ENCODE measurements at regions not wholly inside any gene's neighbourhood (a gene's known extent, or its start where the extent isn't known, plus 50 kb on each side); places are given as distances from the start of the nearest gene placed in this dataset.
A peak's percentile ranks its signal among the peaks of the same experiment; 100 is the strongest.

- TF ChIP-seq CTCF (conservative IDR thresholded peaks at IDR 0.05; ENCODE audit: control insufficient read depth, insufficient read depth, low read depth, low read length) = no peak
- no peak for DNase-seq (ENCODE audit: low read depth)
- no peak overlapping the region for H3K4me3 ChIP-seq (ENCODE audit: control insufficient read depth, low read depth, low read length)
Observed at GRCh38 chr5:63164838-63165535, 586.4 kb downstream of the LRRC70 start.

GRCh38 chr5:63164339-63164738 lies 585.7 kb downstream of the LRRC70 start:
- no peak for TF ChIP-seq CTCF (conservative IDR thresholded peaks at IDR 0.05; ENCODE audit: control insufficient read depth, insufficient read depth, low read depth, low read length)
- no peak overlapping the region for H3K4me3 ChIP-seq (ENCODE audit: control insufficient read depth, low read depth, low read length)
- DNase-seq (ENCODE audit: low read depth) = no peak

GRCh38 chr5:63155310-63155631 lies 576.7 kb downstream of the LRRC70 start:
- DNase-seq (ENCODE audit: low read depth) = no peak
- TF ChIP-seq CTCF (conservative IDR thresholded peaks at IDR 0.05; ENCODE audit: control insufficient read depth, insufficient read depth, low read depth, low read length) = no peak
- H3K4me3 ChIP-seq (ENCODE audit: control insufficient read depth, low read depth, low read length) = no peak overlapping the region

- no peak for DNase-seq (ENCODE audit: low read depth)
- no peak overlapping the region for H3K4me3 ChIP-seq (ENCODE audit: control insufficient read depth, low read depth, low read length)
- no peak for TF ChIP-seq CTCF (conservative IDR thresholded peaks at IDR 0.05; ENCODE audit: control insufficient read depth, insufficient read depth, low read depth, low read length)
Observed at GRCh38 chr5:63154476-63155309, 576.1 kb downstream of the LRRC70 start.

- H3K4me3 ChIP-seq (ENCODE audit: control insufficient read depth, low read depth, low read length) = no peak overlapping the region
- no peak for TF ChIP-seq CTCF (conservative IDR thresholded peaks at IDR 0.05; ENCODE audit: control insufficient read depth, insufficient read depth, low read depth, low read length)
- no peak for DNase-seq (ENCODE audit: low read depth)
Observed at GRCh38 chr5:63152871-63153270, 574.3 kb downstream of the LRRC70 start.

GRCh38 chr5:63145167-63145566 lies 566.5 kb downstream of the LRRC70 start:
- no peak for TF ChIP-seq CTCF (conservative IDR thresholded peaks at IDR 0.05; ENCODE audit: control insufficient read depth, insufficient read depth, low read depth, low read length)
- DNase-seq (ENCODE audit: low read depth) = peak; percentile 63

More at GRCh38 chr5:63145167-63145566, 566.5 kb downstream of the LRRC70 start:
- H3K4me3 ChIP-seq (ENCODE audit: control insufficient read depth, low read depth, low read length) = no peak overlapping the region

All from fibroblast of mammary gland (primary cell).